ENCODE measurements at regions not wholly inside any gene's neighbourhood (a gene's known extent, or its start where the extent isn't known, plus 50 kb on each side); places are given as distances from the start of the nearest gene placed in this dataset.
"Not testable (repeated sequence)": the region's sequence is repeated elsewhere in the genome, so short reads cannot be mapped to it uniquely, and the experiment has no call there.

DNA sequence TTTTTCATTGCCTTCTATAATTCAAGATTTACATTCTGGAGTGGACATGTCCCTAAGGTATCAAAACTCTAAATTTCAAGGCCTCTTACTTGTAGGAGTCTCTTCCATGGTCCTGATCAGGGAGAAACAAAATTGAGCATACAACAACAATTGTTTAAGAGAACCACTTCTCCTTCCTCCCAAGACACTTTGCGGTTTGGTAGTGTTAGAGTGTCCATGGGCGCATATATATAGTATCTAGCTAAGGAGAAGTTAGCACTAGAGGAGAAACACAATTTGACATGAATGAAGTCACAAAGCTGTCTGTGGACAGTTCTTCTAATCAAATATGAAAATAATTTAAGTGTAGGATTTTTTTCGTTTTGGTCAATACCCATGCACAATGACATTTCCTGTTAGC is 349.1 kb upstream of the MAP2 start:
- DNase-seq (ENCODE audit: low read depth): no peak
- in situ Hi-C loops (cut with HindIII; ENCODE audit: low pct_unique_long_range_greater_than_20kb, low sequenced_read_pairs): no loop called here

- in situ Hi-C loops (cut with HindIII; ENCODE audit: low pct_unique_long_range_greater_than_20kb, low sequenced_read_pairs): no loop called here
- DNase-seq (ENCODE audit: low read depth): no peak
Observed at GRCh38 chr2:209076151-209076550, 347.7 kb upstream of the MAP2 start.

DNA sequence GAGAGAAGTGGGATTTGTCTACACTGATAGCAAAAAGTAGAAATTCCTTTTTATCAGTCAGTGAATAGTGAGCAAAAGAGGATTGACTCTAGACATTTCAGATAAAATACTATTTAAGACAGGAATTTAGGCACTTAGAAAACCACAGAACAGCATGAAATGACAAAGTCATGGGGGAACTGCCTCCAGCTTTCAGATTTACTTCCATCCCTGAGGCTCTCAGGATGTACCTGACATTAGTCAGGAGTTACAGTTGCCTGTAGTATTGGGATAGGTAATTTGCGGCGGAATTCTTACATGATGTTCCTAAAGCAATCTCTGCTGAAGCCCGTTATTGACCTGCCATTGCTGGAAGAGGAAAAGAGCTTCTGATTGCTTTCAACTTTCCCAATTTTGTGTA is 337.1 kb upstream of the MAP2 start:
- in situ Hi-C loops (cut with HindIII; ENCODE audit: low pct_unique_long_range_greater_than_20kb, low sequenced_read_pairs): no loop called here
- DNase-seq (ENCODE audit: low read depth): no peak

- peak; percentile 8 for DNase-seq (ENCODE audit: low read depth)
- in situ Hi-C loops (cut with HindIII; ENCODE audit: low pct_unique_long_range_greater_than_20kb, low sequenced_read_pairs): no loop called here
Observed at GRCh38 chr2:209091056-209091455, 332.8 kb upstream of the MAP2 start.

DNA sequence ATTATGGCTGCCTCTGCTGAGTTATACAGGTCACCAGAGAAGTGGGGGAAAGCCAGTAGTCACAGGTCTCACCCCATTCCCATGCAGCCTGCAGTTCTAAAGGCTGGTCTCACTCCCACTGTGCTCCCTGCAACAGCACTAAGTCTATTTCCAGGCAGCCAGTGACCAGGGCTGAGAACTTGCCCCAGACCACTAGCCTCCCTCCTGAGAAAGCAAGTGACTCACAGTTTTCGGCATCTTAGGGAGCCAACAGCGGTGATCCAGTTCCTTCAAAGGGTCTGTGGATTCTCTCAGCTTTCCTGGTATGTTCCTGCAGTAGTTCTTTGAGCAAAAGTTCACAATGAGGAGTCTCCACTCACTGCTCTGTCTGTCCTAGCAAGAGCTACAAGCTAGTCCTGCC is 329.6 kb upstream of the MAP2 start:
- in situ Hi-C loops (cut with HindIII; ENCODE audit: low pct_unique_long_range_greater_than_20kb, low sequenced_read_pairs): no loop called here

GRCh38 chr2:209095432-209095831 is 328.4 kb upstream of the MAP2 start:
- in situ Hi-C loops (cut with HindIII; ENCODE audit: low pct_unique_long_range_greater_than_20kb, low sequenced_read_pairs): no loop called here

More for the DNA sequence above, 329.6 kb upstream of the MAP2 start:
- no peak for DNase-seq (ENCODE audit: low read depth)

GRCh38 chr2:209097168-209097567 is 326.7 kb upstream of the MAP2 start:
- in situ Hi-C loops (cut with HindIII; ENCODE audit: low pct_unique_long_range_greater_than_20kb, low sequenced_read_pairs): no loop called here
- no peak for DNase-seq (ENCODE audit: low read depth)

More at GRCh38 chr2:209095432-209095831, 328.4 kb upstream of the MAP2 start:
- DNase-seq (ENCODE audit: low read depth): no peak

DNA sequence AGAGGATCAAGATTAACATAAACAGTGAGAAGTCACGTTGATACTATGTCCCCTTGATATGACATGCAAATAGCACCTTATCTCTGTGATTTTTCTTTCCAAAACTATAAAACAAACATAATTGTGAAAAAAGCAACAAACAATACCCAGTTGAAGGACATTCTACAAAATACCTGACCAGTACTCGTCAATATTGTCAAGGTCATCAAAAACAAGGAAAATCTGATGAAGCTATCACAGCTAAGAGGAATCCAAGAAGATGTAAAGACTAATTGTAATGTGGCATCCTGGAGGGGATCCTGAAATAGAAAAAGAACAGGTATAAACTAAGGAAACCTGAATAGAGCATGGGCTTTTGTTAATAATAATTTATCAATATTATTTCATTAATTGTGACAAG is 321.5 kb upstream of the MAP2 start:
- in situ Hi-C loops (cut with HindIII; ENCODE audit: low pct_unique_long_range_greater_than_20kb, low sequenced_read_pairs): no loop called here
- no peak for DNase-seq (ENCODE audit: low read depth)

DNA sequence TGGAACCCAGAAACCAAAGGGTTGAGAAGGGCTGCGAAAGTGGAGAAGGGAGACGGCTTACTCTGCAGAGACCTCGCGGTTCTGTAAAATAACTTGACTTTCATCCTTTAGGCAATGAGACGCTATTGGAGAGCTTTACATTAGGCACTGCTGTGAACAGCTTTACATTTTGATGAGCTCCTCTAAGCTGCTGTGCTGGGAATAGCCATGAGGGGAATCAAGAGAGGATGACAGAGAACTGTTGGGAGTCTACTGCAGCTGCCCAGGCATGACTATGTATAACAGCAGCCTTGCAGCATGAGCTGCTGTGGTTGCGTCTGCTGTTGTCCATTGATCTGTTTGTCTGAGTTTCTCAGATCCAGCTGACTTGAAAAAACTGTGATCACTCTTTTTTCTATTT is 310.8 kb upstream of the MAP2 start:
- DNase-seq (ENCODE audit: low read depth): no peak
- in situ Hi-C loops (cut with HindIII; ENCODE audit: low pct_unique_long_range_greater_than_20kb, low sequenced_read_pairs): no loop called here

- no peak for DNase-seq (ENCODE audit: low read depth)
- in situ Hi-C loops (cut with HindIII; ENCODE audit: low pct_unique_long_range_greater_than_20kb, low sequenced_read_pairs): no loop called here
Observed at GRCh38 chr2:209114588-209115240, 309.1 kb upstream of the MAP2 start.

DNA sequence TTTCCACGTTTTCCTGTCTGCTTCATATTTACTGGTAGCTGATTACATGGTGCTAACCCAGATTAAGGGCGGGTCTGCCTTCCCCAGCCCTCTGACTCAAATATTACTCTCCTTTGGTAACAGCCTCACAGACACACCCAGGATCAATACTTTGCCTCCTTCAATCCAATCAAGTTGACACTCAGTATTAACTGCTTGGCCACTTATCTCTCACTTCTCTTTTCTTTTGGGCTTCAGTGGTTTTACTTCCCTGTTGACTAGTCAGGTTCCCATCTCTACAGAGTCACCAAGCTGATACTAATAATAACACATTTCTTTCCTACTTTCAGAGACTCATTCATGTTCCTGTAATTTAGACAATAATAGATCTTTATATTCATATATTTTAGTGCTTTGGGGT is 302.2 kb upstream of the MAP2 start:
- in situ Hi-C loops (cut with HindIII; ENCODE audit: low pct_unique_long_range_greater_than_20kb, low sequenced_read_pairs): no loop called here
- no peak for DNase-seq (ENCODE audit: low read depth)

DNA sequence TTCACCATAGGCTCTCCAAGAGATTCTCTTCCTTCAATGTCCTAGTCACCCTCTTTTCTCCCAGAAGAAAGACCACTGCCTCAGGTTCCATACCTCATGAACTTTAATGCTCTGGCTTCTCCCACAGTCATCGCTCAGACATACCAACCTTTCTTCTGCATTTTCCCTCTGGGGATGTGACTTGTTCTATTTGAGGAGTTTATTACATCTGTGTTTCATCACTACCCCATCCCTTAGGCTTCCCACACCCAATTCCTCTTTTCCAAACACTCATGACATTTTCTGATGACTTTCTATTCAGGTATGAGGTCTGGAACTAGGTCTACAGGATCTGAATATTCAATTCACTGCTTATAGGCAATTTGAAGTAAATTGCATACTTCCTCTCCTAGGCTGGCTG is 298.6 kb upstream of the MAP2 start:
- no peak for DNase-seq (ENCODE audit: low read depth)
- in situ Hi-C loops (cut with HindIII; ENCODE audit: low pct_unique_long_range_greater_than_20kb, low sequenced_read_pairs): no loop called here

DNA sequence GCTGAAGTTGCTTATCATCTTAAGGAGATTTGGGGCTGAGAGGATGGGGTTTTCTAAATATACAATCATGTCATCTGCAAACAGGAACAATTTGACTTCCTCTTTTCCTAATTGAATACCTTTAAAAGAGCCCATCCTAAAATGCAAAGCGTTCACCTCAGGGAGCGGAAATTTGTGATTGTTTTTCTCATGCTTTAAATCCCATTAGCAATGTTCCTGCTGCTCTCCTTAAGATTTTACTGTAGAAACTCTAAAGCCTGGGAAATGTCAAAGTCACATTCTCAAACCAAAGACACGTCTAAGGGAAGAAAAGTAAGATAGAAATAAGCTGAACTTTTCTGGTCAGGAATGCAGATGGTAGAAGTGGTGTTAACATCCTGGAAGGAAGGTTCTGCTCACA is 285.8 kb upstream of the MAP2 start:
- no peak for DNase-seq (ENCODE audit: low read depth)
- in situ Hi-C loops (cut with HindIII; ENCODE audit: low pct_unique_long_range_greater_than_20kb, low sequenced_read_pairs): no loop called here

DNA sequence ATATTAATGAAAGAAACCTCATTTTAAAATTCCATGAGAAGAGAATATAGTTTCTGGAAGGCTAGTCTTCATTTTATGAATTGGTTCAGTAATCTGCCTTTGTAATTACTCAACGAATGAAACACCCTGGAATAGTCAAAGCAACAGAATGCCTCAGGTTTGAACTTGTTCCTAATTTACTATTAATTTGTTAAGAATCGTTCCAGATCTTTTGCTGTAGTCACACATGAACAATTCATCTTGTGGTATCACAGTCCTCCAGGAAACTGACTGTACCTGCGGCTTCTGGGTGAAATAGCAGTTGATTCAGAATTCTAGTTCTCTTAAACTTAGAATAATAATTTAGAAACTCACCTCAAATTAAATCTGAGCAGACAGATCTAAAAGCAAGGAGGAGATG is 282.7 kb upstream of the MAP2 start:
- in situ Hi-C loops (cut with HindIII; ENCODE audit: low pct_unique_long_range_greater_than_20kb, low sequenced_read_pairs): no loop called here
- DNase-seq (ENCODE audit: low read depth): no peak

DNA sequence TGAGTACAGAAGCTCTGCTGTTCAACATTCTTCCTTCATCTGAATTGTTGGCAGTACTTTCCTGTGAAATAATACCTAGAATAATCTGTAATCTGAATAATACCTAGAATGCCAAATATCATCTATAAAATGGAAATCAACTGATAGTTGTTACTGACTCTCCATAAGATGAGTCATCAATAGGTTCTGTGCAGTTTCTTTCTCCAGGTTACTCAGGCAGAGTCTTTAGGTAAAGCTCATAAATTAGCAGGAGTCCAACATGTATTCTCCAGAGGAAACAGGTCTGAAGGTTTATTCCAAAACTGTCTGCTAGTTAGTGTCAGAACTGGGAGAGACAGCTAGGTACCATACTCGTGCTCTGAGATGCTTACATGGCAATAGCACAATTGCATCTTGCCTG is 282.0 kb upstream of the MAP2 start:
- in situ Hi-C loops (cut with HindIII; ENCODE audit: low pct_unique_long_range_greater_than_20kb, low sequenced_read_pairs): no loop called here
- no peak for DNase-seq (ENCODE audit: low read depth)

DNA sequence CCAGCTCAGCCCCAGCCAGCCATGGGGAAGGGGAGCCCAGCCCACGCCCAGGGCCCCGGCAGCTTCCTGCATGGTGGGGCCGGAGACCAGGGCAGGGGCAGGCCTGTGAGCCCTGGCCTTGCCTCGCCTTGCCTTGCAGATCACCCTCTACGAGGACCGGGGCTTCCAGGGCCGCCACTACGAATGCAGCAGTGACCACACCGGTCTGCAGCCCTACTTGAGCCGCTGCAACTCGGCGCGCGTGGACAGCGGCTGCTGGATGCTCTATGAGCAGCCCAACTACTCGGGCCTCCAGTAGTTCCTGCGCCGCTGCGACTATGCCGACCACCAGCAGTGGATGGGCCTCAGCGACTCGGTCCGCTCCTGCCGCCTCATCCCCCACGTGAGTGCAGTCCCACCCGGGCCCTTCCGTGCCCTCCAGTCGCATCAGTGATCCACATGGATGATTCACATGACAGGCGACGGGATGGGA is 278.6 kb upstream of the MAP2 start:
- DNase-seq (ENCODE audit: low read depth); in situ Hi-C loops (cut with HindIII; ENCODE audit: low pct_unique_long_range_greater_than_20kb, low sequenced_read_pairs): not testable (repeated sequence)

- in situ Hi-C loops (cut with HindIII; ENCODE audit: low pct_unique_long_range_greater_than_20kb, low sequenced_read_pairs): no loop called here
- DNase-seq (ENCODE audit: low read depth): no peak
Observed at GRCh38 chr2:209145941-209146681, 277.7 kb upstream of the MAP2 start.

DNA sequence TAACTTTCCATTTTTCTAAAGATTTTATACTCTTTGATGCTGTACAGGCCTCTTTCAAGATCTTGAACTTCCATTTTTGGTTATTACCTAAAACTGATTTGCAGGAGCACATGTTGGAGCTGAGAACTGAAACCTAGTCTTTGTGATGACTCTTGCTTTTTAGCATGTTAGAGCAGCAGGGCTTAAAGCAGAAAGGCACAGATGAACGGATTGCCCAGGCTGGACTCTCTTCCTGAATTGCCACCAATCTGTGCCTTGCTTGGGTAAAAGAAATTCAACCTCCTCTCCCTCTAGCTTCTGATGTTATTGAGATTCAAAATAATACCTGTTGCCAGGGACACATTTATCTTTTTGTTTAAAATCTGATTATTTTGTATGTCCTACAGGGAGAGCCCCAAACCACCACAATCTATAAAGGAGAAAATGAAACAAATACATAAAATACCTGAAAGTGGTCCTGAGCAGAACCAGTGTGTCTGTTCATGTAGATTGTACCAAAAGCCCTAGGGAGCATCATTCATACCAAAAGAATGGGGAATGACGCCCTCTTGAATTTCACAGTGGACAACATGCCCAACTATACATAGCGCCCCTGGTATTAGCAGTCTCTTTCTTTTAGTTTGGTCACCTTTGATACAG is 277.0 kb upstream of the MAP2 start:
- no peak for DNase-seq (ENCODE audit: low read depth)
- in situ Hi-C loops (cut with HindIII; ENCODE audit: low pct_unique_long_range_greater_than_20kb, low sequenced_read_pairs): no loop called here

- no peak for DNase-seq (ENCODE audit: low read depth)
- in situ Hi-C loops (cut with HindIII; ENCODE audit: low pct_unique_long_range_greater_than_20kb, low sequenced_read_pairs): no loop called here
Observed at GRCh38 chr2:209147981-209148380, 275.9 kb upstream of the MAP2 start.
